ENCODE measurements at regions not wholly inside any gene's neighbourhood (a gene's known extent, or its start where the extent isn't known, plus 50 kb on each side); places are given as distances from the start of the nearest gene placed in this dataset.

DNA sequence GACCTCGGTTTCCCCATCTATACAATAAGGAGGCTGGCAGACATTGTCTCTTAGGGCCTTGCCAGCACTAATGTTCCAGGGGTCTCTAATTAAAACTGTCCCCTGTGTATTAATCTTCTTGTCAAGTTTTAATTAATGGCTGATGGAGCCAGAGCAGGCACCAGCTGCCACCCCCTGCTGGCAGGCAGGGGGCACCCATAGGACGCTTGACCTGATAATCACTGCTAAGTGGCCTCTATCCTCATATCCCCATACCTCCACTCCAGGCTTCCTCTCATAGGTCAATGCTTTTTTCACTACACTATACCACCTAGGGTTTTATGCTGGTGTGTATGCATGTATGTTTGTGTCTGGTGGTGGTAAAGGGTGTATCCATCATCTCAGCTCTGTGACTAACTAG, 89.4 kb downstream of the EFNB1 start:
- TF ChIP-seq, protein P1, sequence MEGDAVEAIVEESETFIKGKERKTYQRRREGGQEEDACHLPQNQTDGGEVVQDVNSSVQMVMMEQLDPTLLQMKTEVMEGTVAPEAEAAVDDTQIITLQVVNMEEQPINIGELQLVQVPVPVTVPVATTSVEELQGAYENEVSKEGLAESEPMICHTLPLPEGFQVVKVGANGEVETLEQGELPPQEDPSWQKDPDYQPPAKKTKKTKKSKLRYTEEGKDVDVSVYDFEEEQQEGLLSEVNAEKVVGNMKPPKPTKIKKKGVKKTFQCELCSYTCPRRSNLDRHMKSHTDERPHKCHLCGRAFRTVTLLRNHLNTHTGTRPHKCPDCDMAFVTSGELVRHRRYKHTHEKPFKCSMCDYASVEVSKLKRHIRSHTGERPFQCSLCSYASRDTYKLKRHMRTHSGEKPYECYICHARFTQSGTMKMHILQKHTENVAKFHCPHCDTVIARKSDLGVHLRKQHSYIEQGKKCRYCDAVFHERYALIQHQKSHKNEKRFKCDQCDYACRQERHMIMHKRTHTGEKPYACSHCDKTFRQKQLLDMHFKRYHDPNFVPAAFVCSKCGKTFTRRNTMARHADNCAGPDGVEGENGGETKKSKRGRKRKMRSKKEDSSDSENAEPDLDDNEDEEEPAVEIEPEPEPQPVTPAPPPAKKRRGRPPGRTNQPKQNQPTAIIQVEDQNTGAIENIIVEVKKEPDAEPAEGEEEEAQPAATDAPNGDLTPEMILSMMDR (IDR thresholded peaks at IDR 0.05; ENCODE audit: extremely low read depth in 1 of 2, insufficient read depth in 1 of 2, low read depth in 1 of 2, low read length in 2 of 2) = peak in 1 of 2 donors; percentile 5
- no peak for TF ChIP-seq GATA2 (IDR thresholded peaks at IDR 0.05; ENCODE audit: insufficient read depth, insufficient read length, low read depth, low read length)
- TF ChIP-seq POLR2A (IDR thresholded peaks at IDR 0.05; ENCODE audit: low read depth, low read length) = no peak

Measured in endothelial cell of umbilical vein (primary cell).